ENCODE measurements at regions not wholly inside any gene's neighbourhood (a gene's known extent, or its start where the extent isn't known, plus 50 kb on each side); places are given as distances from the start of the nearest gene placed in this dataset.
"Not testable (repeated sequence)": the region's sequence is repeated elsewhere in the genome, so short reads cannot be mapped to it uniquely, and the experiment has no call there.

DNA sequence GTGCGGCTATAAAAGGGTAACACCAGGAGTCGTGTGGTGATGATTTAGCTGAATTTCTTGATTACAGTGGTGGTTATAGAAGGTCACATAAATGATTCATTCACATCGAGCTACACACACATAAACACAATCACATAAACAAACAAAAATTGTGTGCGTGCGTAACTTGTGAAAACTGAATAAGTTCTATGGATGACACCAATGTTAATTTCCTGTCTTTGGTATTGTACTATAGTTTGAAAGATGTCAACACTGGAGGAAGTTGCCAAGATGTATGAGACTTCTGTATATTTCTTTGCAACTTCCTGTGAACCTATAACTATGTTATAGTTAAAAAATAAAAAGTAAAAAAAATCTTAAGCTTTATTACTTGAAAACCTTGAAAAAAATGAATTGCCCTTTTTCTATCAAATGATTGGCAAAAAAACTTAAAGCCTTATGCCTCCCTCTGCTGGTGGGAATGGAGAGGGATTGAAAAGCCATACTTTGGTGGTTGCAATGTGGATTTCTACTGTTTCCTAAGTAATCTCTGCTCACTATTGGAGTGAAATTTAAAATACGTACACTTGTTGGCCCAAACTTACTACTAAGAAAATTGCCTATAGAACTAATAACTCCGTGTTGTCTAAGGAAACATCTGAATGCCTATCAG, 227.7 kb downstream of the RPIA start:
- Histone ChIP-seq H3K4me3 (no peak overlapping the region), H3K4me1 (no peaks in the 10 kb centered on the region), H3K36me3 (no peaks in the 10 kb centered on the region), H3K9me3 (no peaks in the 10 kb centered on the region), H3K27ac (no peak overlapping the region), H3K27me3 (peaks cover 0 to 22% (median 0%) of the 10 kb centered on the region in 3 donors)
- TF ChIP-seq, protein P1, sequence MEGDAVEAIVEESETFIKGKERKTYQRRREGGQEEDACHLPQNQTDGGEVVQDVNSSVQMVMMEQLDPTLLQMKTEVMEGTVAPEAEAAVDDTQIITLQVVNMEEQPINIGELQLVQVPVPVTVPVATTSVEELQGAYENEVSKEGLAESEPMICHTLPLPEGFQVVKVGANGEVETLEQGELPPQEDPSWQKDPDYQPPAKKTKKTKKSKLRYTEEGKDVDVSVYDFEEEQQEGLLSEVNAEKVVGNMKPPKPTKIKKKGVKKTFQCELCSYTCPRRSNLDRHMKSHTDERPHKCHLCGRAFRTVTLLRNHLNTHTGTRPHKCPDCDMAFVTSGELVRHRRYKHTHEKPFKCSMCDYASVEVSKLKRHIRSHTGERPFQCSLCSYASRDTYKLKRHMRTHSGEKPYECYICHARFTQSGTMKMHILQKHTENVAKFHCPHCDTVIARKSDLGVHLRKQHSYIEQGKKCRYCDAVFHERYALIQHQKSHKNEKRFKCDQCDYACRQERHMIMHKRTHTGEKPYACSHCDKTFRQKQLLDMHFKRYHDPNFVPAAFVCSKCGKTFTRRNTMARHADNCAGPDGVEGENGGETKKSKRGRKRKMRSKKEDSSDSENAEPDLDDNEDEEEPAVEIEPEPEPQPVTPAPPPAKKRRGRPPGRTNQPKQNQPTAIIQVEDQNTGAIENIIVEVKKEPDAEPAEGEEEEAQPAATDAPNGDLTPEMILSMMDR (IDR thresholded peaks at IDR 0.05): peak in 2 of 7 experiments; percentile 26 to 31
- no peak for TF ChIP-seq POLR2AphosphoS5 (IDR thresholded peaks at IDR 0.05)
- DNase-seq: peak in 1 of 2 donors; percentile 17
- 46 to 68% (median 59%) methylated on average over 7 of the region's 7 CpGs for WGBS, 5 donors
- intact Hi-C loops (cut with DNase I; ENCODE audit: low total_unique reads): no loop called here

DNA sequence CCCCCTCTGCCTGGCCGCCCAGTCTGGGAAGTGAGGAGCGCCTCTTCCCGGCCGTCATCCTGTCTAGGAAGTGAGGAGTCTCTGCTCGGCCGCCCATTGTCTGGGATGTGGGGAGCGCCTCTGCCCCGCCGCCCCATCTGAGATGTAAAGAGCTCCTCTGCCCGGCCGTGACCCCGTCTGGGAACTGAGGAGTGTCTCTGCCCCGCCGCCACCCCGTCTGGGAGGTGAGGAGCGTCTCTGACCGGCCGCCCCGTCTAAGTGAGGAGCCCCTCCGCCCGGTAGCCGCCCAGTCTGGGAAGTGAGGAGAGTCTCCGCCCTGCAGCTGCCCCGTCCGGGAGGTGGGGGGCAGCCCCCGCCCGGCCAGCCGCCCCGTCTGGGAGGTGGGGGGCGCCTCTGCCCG, 228.9 kb downstream of the RPIA start:
- 89 to 95% (median 93%) methylated on average over 25 to 31 of the region's 31 CpGs for WGBS, 5 donors
- H3K9me3 ChIP-seq; H3K27ac ChIP-seq; H3K4me1 ChIP-seq; H3K4me3 ChIP-seq; intact Hi-C loops (cut with DNase I; ENCODE audit: low total_unique reads); H3K36me3 ChIP-seq; DNase-seq: not testable (repeated sequence)
- peaks cover 0 to 16% (median 0%) of the 10 kb centered on the region in 3 donors for H3K27me3 ChIP-seq

DNA sequence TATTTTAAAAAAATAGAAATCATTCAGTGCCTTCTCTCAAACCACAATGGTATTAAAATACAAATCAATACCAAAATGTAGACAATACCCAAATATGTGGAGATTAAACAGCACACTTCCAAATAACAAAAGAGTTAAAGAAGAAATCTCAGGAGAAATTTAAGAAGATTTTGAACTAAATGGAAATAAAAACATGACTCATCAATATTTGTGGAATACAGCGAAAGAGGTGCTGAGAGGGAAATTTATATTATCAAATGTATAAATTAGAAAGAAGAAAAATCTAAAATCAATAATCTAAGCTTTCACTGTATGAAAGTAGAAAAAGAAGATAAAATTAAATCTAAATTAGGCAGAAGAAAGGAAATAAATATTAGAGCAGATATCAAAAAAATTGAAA, 233.1 kb downstream of the RPIA start:
- H3K27me3 ChIP-seq: peaks cover 0 to 8% (median 0%) of the 10 kb centered on the region in 3 donors
- intact Hi-C loops (cut with DNase I; ENCODE audit: low total_unique reads): no loop called here
- H3K4me3 ChIP-seq: no peak overlapping the region
- 84 to 100% (median 92%) methylated on average over 1 of the region's 1 CpG for WGBS, 5 donors
- no peak for TF ChIP-seq POLR2A (IDR thresholded peaks at IDR 0.05)
- TF ChIP-seq EP300 (IDR thresholded peaks at IDR 0.05): no peak
- TF ChIP-seq POLR2AphosphoS5 (IDR thresholded peaks at IDR 0.05): no peak
- TF ChIP-seq, protein P1 (IDR thresholded peaks at IDR 0.05): no peak
- H3K36me3 ChIP-seq: no peaks in the 10 kb centered on the region
- no peak for DNase-seq
- no peaks in the 10 kb centered on the region for H3K9me3 ChIP-seq
- no peaks in the 10 kb centered on the region for H3K4me1 ChIP-seq
- no peak overlapping the region for H3K27ac ChIP-seq

DNA sequence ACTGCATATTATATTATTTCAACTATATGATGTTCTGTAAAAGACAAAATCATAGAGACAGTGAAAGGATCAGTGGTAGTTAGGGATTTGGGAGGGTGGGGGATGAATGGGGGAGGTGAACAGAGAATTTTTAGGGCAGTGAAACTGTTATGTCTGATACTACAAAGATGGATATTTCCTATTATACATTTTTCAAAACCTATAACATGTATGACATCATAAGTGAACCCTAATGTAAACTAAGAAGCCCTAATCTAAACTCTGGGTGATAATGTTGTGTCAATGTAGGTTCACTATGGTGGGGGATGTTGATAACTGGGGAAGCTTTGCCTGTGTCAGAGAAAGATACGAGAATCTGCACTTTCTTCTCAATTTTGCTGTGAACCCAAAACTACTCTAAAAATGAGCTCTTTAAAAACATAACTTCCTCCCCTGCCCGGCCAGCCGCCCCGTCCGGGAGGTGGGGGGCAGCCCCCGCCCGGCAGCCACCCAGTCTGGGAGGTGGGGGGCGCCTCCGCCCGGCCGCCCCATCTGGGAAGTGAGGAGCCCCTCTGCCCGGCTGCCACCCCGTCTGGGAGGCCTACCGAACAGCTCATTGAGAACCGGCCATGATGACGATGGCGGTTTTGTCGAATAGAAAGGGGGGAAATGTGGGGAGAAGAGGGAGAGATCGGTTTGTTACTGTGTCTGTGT, 234.4 kb downstream of the RPIA start:
- TF ChIP-seq, protein P1 (IDR thresholded peaks at IDR 0.05): no peak
- TF ChIP-seq POLR2AphosphoS5 (IDR thresholded peaks at IDR 0.05) (no peak), POLR2A (IDR thresholded peaks at IDR 0.05) (no peak), EP300 (IDR thresholded peaks at IDR 0.05) (no peak)
- Histone ChIP-seq H3K36me3 (no peaks in the 10 kb centered on the region), H3K27me3 (no peaks in the 10 kb centered on the region), H3K27ac (no peak overlapping the region), H3K4me3 (no peak overlapping the region), H3K4me1 (no peaks in the 10 kb centered on the region), H3K9me3 (no peaks in the 10 kb centered on the region)
- intact Hi-C loops (cut with DNase I; ENCODE audit: low total_unique reads): no loop called here
- DNase-seq: no peak
- WGBS, 5 donors: 87 to 92% (median 88%) methylated on average over 19 of the region's 19 CpGs

DNA sequence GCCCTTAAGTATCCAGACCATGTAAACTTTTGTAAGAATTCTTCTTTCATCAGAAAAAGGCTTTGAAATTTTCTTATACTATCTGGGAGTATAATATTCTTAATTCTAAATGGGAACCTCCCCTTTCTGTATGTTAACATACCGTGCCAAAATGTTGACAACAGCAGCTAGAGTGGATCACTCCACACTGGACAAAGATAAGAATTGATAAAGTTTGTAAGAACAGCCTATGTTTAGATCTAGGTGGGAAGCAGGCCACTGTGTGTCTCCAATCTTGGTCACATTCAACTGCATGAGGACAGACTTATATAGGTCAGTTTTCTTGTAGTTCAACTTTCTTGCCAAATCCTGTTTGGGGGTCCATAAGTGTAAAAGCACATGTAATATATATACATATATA, 235.7 kb downstream of the RPIA start:
- no peak for DNase-seq
- intact Hi-C loops (cut with DNase I; ENCODE audit: low total_unique reads): no loop called here
- Histone ChIP-seq H3K36me3 (no peaks in the 10 kb centered on the region), H3K4me3 (no peak overlapping the region), H3K27me3 (no peaks in the 10 kb centered on the region), H3K4me1 (no peaks in the 10 kb centered on the region), H3K27ac (no peak overlapping the region), H3K9me3 (no peaks in the 10 kb centered on the region)
- 23 to 40% (median 24%) methylated on average over 1 of the region's 1 CpG for WGBS, 5 donors
- TF ChIP-seq, protein P1 (IDR thresholded peaks at IDR 0.05): no peak
- TF ChIP-seq POLR2AphosphoS5 (IDR thresholded peaks at IDR 0.05) (no peak), POLR2A (IDR thresholded peaks at IDR 0.05) (no peak), EP300 (IDR thresholded peaks at IDR 0.05) (no peak)
